GM18511 (cell line): ENCODE measurements at regions not wholly inside any gene's neighbourhood (a gene's known extent, or its start where the extent isn't known, plus 50 kb on each side); places are given as distances from the start of the nearest gene placed in this dataset.
"Not testable (repeated sequence)": the region's sequence is repeated elsewhere in the genome, so short reads cannot be mapped to it uniquely, and the experiment has no call there.

ENCODE experiments used
- ATAC-seq: cut with Tn5 transposase; IDR thresholded peaks from one replicate; pipeline ENCODE4 v1.9.1; 2021; ENCODE audit warnings: mild to moderate bottlenecking, moderate library complexity; ENCODE audit not compliant: unreplicated experiment

GRCh38 chr7:114364151-114364550, 50.5 kb upstream of the FOXP2 start:
- no peak for ATAC-seq

- ATAC-seq = no peak
Observed at GRCh38 chr7:114363292-114363691, 51.3 kb upstream of the FOXP2 start.

GRCh38 chr7:114358911-114359310, 55.7 kb upstream of the FOXP2 start:
- ATAC-seq = no peak

GRCh38 chr7:114356133-114356532, 58.5 kb upstream of the FOXP2 start:
- ATAC-seq = no peak

- ATAC-seq = no peak
Observed at GRCh38 chr7:114354306-114354705, 60.3 kb upstream of the FOXP2 start.

- ATAC-seq = no peak
Observed at GRCh38 chr7:114345494-114345893, 69.1 kb upstream of the FOXP2 start.

GRCh38 chr7:114343949-114344708, 70.5 kb upstream of the FOXP2 start:
- no peak for ATAC-seq

GRCh38 chr7:114342431-114343179, 72.0 kb upstream of the FOXP2 start:
- no peak for ATAC-seq

GRCh38 chr7:114341648-114342047, 73.0 kb upstream of the FOXP2 start:
- ATAC-seq = no peak

- ATAC-seq = no peak
Observed at GRCh38 chr7:114334989-114335388, 79.6 kb upstream of the FOXP2 start.

GRCh38 chr7:114329458-114329857, 85.2 kb upstream of the FOXP2 start:
- not testable (repeated sequence) for ATAC-seq

GRCh38 chr7:114317450-114318098, 97.0 kb upstream of the FOXP2 start:
- ATAC-seq = no peak

GRCh38 chr7:114312649-114313048, 102.0 kb upstream of the FOXP2 start:
- ATAC-seq = no peak

GRCh38 chr7:114310345-114311110, 104.1 kb upstream of the FOXP2 start:
- no peak for ATAC-seq

- no peak for ATAC-seq
Observed at GRCh38 chr7:114309729-114310128, 104.9 kb upstream of the FOXP2 start.

- ATAC-seq = no peak
Observed at GRCh38 chr7:114303301-114303700, 111.3 kb upstream of the FOXP2 start.

- no peak for ATAC-seq
Observed at GRCh38 chr7:114302858-114303257, 111.8 kb upstream of the FOXP2 start.

- no peak for ATAC-seq
Observed at GRCh38 chr7:114298011-114298410, 116.6 kb upstream of the FOXP2 start.

- ATAC-seq = no peak
Observed at GRCh38 chr7:114297121-114297520, 117.5 kb upstream of the FOXP2 start.

- ATAC-seq = no peak
Observed at GRCh38 chr7:114295522-114295921, 119.1 kb upstream of the FOXP2 start.

- no peak for ATAC-seq
Observed at GRCh38 chr7:114294036-114294435, 120.6 kb upstream of the FOXP2 start.
